Common myeloid progenitor, CD34-positive (primary cell): ENCODE measurements at regions not wholly inside any gene's neighbourhood (a gene's known extent, or its start where the extent isn't known, plus 50 kb on each side); places are given as distances from the start of the nearest gene placed in this dataset.
"Not testable (repeated sequence)": the region's sequence is repeated elsewhere in the genome, so short reads cannot be mapped to it uniquely, and the experiment has no call there.

Experiments used
- CTCF ChIA-PET: fragments of 350-600 bp; sonication (Branson Sonifier 250); formaldehyde crosslinking; loops from one replicate; lab custom pipeline; 2021; ENCODE audit warnings: antibody characterized with exemption; lab: Charles Lee
- POLR2A ChIA-PET: fragments of 350-600 bp; sonication (Branson Sonifier 250); formaldehyde crosslinking; loops from one replicate; lab custom pipeline; 2021; ENCODE audit warnings: antibody characterized with exemption; lab: Charles Lee
- DNase-seq, 3 donors: peaks; one replicate each; pipeline versions ENCODE4 v3.0.0 to v3.0.0-alpha.2; 2013
- H3K27ac ChIP-seq, 2 experiments: 1 replicate in 1 of 2; 2 replicates in 1 of 2; pipeline ENCODE4 v1.7.0; 2013; ENCODE audit warnings: inconsistent platforms in 2 of 2, low read length in 2 of 2, mild to moderate bottlenecking in 2 of 2, low read depth in 1 of 2, moderate library complexity in 1 of 2; ENCODE audit not compliant: severe bottlenecking in 2 of 2, insufficient read depth in 1 of 2, poor library complexity in 1 of 2
- H3K27me3 ChIP-seq, 5 experiments: replicated peaks in 2 of 5; 1 replicate in 3 of 5; 2 replicates in 2 of 5; pipeline versions ENCODE4 v1.6.1 to v1.7.0; 2013; ENCODE audit warnings: low read length in 4 of 5, mild to moderate bottlenecking in 2 of 5, moderate library complexity in 2 of 5, inconsistent platforms in 1 of 5; ENCODE audit not compliant: insufficient read depth in 5 of 5, control insufficient read depth in 4 of 5
- H3K36me3 ChIP-seq, 4 experiments: 1 replicate in 2 of 4; 2 replicates in 2 of 4; pipeline versions ENCODE4 v1.6.1 to v1.7.0; 2013; ENCODE audit warnings: low read length in 3 of 4, control low read depth in 1 of 4, mild to moderate bottlenecking in 1 of 4; ENCODE audit not compliant: control insufficient read depth in 4 of 4, insufficient read depth in 4 of 4
- H3K4me1 ChIP-seq, 4 experiments: 1 replicate in 3 of 4; 2 replicates in 1 of 4; pipeline versions ENCODE4 v1.6.1 to v1.7.1; 2013; ENCODE audit warnings: low read length in 3 of 4, mild to moderate bottlenecking in 3 of 4, control low read depth in 1 of 4, inconsistent platforms in 1 of 4, moderate library complexity in 1 of 4; ENCODE audit not compliant: control insufficient read depth in 4 of 4, insufficient read depth in 4 of 4; ENCODE audit errors: control extremely low read depth in 1 of 4
- H3K4me3 ChIP-seq, 7 experiments: 1 replicate in 4 of 7; 2 replicates in 3 of 7; pipeline versions ENCODE4 v1.5.1 to v1.7.0; 2013; ENCODE audit warnings: mild to moderate bottlenecking in 7 of 7, low read length in 6 of 7, moderate library complexity in 6 of 7, inconsistent platforms in 2 of 7, low read depth in 2 of 7, control low read depth in 1 of 7; ENCODE audit not compliant: insufficient read depth in 4 of 7, control insufficient read depth in 1 of 7; ENCODE audit errors: extremely low read depth in 1 of 7
- H3K9me3 ChIP-seq, 5 experiments: 1 replicate in 4 of 5; 2 replicates in 1 of 5; pipeline versions ENCODE4 v1.6.1 to v1.7.1; 2013; ENCODE audit warnings: low read length in 4 of 5, mild to moderate bottlenecking in 2 of 5, inconsistent platforms in 1 of 5, low read depth in 1 of 5, moderate library complexity in 1 of 5; ENCODE audit not compliant: control insufficient read depth in 4 of 5, insufficient read depth in 2 of 5; ENCODE audit errors: control extremely low read depth in 1 of 5
- WGBS: methylation state at CpG from one replicate; pipeline ENCODE4 v1.1.5; 2013; ENCODE audit not compliant: insufficient coverage; 5-methylcytosine and 5-hydroxymethylcytosine counted together

GRCh38 chr20:41701588-41702348 is 83.6 kb upstream of the CHD6 start:
- no peaks in the 10 kb centered on the region for H3K9me3 ChIP-seq
- no peak overlapping the region for H3K4me3 ChIP-seq
- ChIA-PET POLR2A (no interaction called here), CTCF (interaction anchor here (0.5 kb wide), 1 partner anchor 13 kb away, joined by 3 read pairs; no protein-coding TSS in a partner anchor)
- H3K4me1 ChIP-seq = no peaks in the 10 kb centered on the region
- H3K27me3 ChIP-seq = peaks cover 0 to 7% (median 0%) of the 10 kb centered on the region in 5 experiments
- no peak overlapping the region for H3K27ac ChIP-seq
- DNase-seq = no peak
- 96% methylated on average over 3 of the region's 5 CpGs for WGBS
- no peaks in the 10 kb centered on the region for H3K36me3 ChIP-seq

GRCh38 chr20:41699673-41700072 is 81.5 kb upstream of the CHD6 start:
- CTCF ChIA-PET, POLR2A ChIA-PET, H3K27me3 ChIP-seq, H3K27ac ChIP-seq, H3K4me1 ChIP-seq, H3K4me3 ChIP-seq, H3K9me3 ChIP-seq, H3K36me3 ChIP-seq: not testable (repeated sequence)
- DNase-seq = peak in 1 of 3 donors; percentile 17
- 100% methylated on average over 2 of the region's 3 CpGs for WGBS

- H3K27ac ChIP-seq = no peak overlapping the region
- 83% methylated on average over 6 of the region's 6 CpGs for WGBS
- peaks cover 0 to 5% (median 0%) of the 10 kb centered on the region in 5 experiments for H3K27me3 ChIP-seq
- no peaks in the 10 kb centered on the region for H3K9me3 ChIP-seq
- H3K4me1 ChIP-seq = peaks cover 0 to 8% (median 4%) of the 10 kb centered on the region in 4 experiments
- CTCF ChIA-PET = interaction anchor here (0.7 to 1.4 kb wide), 5 partner anchors 8 to 375 kb away, joined by 3 to 7 read pairs (median 3); no protein-coding TSS in a partner anchor
- H3K36me3 ChIP-seq = no peaks in the 10 kb centered on the region
- DNase-seq = peak; percentile 34 to 61 (median 54)
- no peak overlapping the region for H3K4me3 ChIP-seq
- POLR2A ChIA-PET = no interaction called here
These were observed 79.8 kb upstream of the CHD6 start for GRCh38 chr20:41697861-41698559.

GRCh38 chr20:41696428-41696827 is 78.3 kb upstream of the CHD6 start:
- POLR2A ChIA-PET = no interaction called here
- Histone ChIP-seq H3K9me3 (no peaks in the 10 kb centered on the region), H3K4me1 (peaks cover 2 to 17% (median 9%) of the 10 kb centered on the region in 4 experiments), H3K27me3 (peaks cover 0 to 5% (median 0%) of the 10 kb centered on the region in 5 experiments), H3K36me3 (no peaks in the 10 kb centered on the region), H3K27ac (no peak overlapping the region), H3K4me3 (no peak overlapping the region)
- CTCF ChIA-PET = interaction anchor here (1.1 kb wide), 1 partner anchor 12 kb away, joined by 5 read pairs; no protein-coding TSS in a partner anchor
- 98% methylated on average over 3 of the region's 3 CpGs for WGBS
- no peak for DNase-seq

- Histone ChIP-seq H3K4me1 (peaks cover 2 to 17% (median 9%) of the 10 kb centered on the region in 4 experiments), H3K27ac (no peak overlapping the region), H3K9me3 (no peaks in the 10 kb centered on the region), H3K27me3 (peaks cover 0 to 5% (median 0%) of the 10 kb centered on the region in 5 experiments), H3K4me3 (no peak overlapping the region), H3K36me3 (no peaks in the 10 kb centered on the region)
- ChIA-PET CTCF (interaction anchor here (0.8 kb wide), 1 partner anchor 38 kb away, joined by 3 read pairs; no protein-coding TSS in a partner anchor), POLR2A (no interaction called here)
- no peak for DNase-seq
- WGBS = no CpG with 5 or more reads among the region's 2 CpGs
These were observed 76.6 kb upstream of the CHD6 start for GRCh38 chr20:41694796-41695195.

- WGBS = 1% methylated on average over 27 of the region's 33 CpGs
- CTCF ChIA-PET = interaction anchor here (0.7 to 1.1 kb wide), 3 partner anchors 34 to 78 kb away, joined by 3 read pairs; no protein-coding TSS in a partner anchor
- Histone ChIP-seq H3K4me3 (peak overlapping the region; percentile 59 to 91 (median 82)), H3K9me3 (no peaks in the 10 kb centered on the region), H3K27me3 (peaks cover 0 to 5% (median 0%) of the 10 kb centered on the region in 5 experiments), H3K36me3 (no peaks in the 10 kb centered on the region), H3K27ac (peak overlapping the region in 1 of 2 experiments; percentile 79), H3K4me1 (peaks cover 2 to 17% (median 9%) of the 10 kb centered on the region in 4 experiments)
- peak; percentile 93 to 95 (median 94) for DNase-seq
- POLR2A ChIA-PET = interaction anchor here (0.6 to 1.2 kb wide), 3 partner anchors 75 to 209 kb away, joined by 3 to 5 read pairs (median 3); partner anchors contain the start of gene CHD6
These were observed 75.2 kb upstream of the CHD6 start for GRCh38 chr20:41693136-41693979.
